DND-41 (cell line): ENCODE measurements at regions not wholly inside any gene's neighbourhood (a gene's known extent, or its start where the extent isn't known, plus 50 kb on each side); places are given as distances from the start of the nearest gene placed in this dataset.

Source experiments
- CTCF ChIP-seq: IDR thresholded peaks from 2 replicates; pipeline ENCODE4 v1.5.1; 2012; ENCODE audit warnings: borderline replicate concordance, low read length, moderate library complexity, mild to moderate bottlenecking; ENCODE audit not compliant: poor library complexity, severe bottlenecking; ENCODE audit errors: extremely low read depth
- EZH2 ChIP-seq: IDR thresholded peaks from 3 replicates; pipeline ENCODE4 v1.6.1; 2012; ENCODE audit warnings: borderline replicate concordance, low read depth, mild to moderate bottlenecking, moderate library complexity, low read length, inconsistent platforms; ENCODE audit not compliant: severe bottlenecking

- no peak for TF ChIP-seq CTCF
- no peak for TF ChIP-seq EZH2
Observed at GRCh38 chr14:34134484-34134883, 183.6 kb upstream of the EGLN3 start.
